ENCODE measurements at regions not wholly inside any gene's neighbourhood (a gene's known extent, or its start where the extent isn't known, plus 50 kb on each side); places are given as distances from the start of the nearest gene placed in this dataset.

DNA sequence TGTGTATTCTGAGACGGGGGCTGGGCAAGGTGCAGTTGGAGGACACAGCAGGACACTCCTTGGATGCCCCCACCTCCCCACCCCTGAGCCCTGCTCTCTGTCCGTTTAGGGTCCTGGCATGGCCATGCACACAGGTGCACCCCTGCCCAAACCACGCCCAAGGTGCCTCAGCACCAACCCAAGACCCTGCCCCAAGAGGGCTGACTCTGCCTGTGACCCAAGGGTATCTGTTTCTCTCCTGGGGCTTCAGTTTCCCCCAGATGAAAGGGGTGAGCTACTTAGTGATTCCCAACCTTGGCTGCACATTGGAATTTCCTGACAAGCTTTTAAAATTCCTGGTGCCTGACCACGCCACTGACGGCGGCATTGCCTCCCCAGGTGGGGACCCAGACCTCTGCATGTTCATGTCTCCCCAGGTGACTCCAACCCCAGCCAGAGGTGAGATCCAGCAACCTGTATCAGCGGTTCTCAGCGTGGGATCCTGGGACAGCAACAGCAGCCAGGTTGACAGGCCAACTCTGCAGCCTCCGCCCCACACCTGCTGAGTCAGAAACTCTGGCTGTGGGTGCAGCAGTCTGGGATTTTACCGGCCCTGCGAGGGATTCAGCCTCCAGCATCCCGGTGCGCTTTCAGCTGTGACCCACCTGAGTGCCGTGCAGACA is 483.4 kb downstream of the NPHP4 start:
- H3K27me3 ChIP-seq: peaks cover 0 to 61% (median 42%) of the 10 kb centered on the region in 7 donors
- no peak for TF ChIP-seq CTCF (IDR thresholded peaks at IDR 0.05)
- no peaks in the 10 kb centered on the region for H3K36me3 ChIP-seq
- no peak overlapping the region for H3K4me3 ChIP-seq
- no peak for DNase-seq
- H3K27ac ChIP-seq: no peak overlapping the region
- H3K9me3 ChIP-seq: no peaks in the 10 kb centered on the region
- 80 to 81% methylated on average over 14 of the region's 14 CpGs for WGBS, 2 donors
- no peaks in the 10 kb centered on the region for H3K4me1 ChIP-seq
- no peak for ATAC-seq
- intact Hi-C loops (cut with DNase I): loop anchor here in 1 of 10 donors (2.0 kb wide), 1 partner anchor 236 kb away; no protein-coding TSS in a partner anchor

- H3K27me3 ChIP-seq: peaks cover 0 to 60% (median 41%) of the 10 kb centered on the region in 7 donors
- intact Hi-C loops (cut with DNase I): no loop called here
- no peak overlapping the region for H3K4me3 ChIP-seq
- no peaks in the 10 kb centered on the region for H3K4me1 ChIP-seq
- ATAC-seq (no peak), DNase-seq (no peak)
- no peak overlapping the region for H3K27ac ChIP-seq
- WGBS, 2 donors: 59 to 69% methylated on average over 15 of the region's 15 CpGs
- H3K36me3 ChIP-seq: no peaks in the 10 kb centered on the region
- no peaks in the 10 kb centered on the region for H3K9me3 ChIP-seq
- no peak for TF ChIP-seq CTCF (IDR thresholded peaks at IDR 0.05)
Measured at GRCh38 chr1:5507340-5507739, 484.9 kb downstream of the NPHP4 start.

DNA sequence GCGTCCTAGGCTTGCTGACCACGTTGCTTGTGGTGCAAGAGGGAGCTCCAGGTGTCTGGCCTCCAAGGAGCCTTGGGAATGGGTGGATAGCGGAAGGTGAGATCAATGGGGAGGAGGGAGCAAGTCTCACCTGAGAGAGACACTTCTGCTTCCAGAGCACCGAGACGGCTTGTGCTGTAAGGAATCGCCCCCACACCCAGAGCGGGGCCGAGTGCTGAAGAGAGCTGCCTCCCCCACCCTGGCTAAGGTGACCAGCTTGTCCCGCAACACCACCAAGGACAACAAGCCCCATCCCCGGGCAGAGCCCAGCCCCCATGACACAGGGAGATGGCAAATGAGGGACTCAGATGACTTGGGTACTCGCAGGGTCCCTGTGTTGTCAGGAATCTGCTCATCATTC is 485.6 kb downstream of the NPHP4 start:
- no peak for TF ChIP-seq CTCF (IDR thresholded peaks at IDR 0.05)
- intact Hi-C loops (cut with DNase I): no loop called here
- Histone ChIP-seq H3K9me3 (no peaks in the 10 kb centered on the region), H3K4me3 (no peak overlapping the region), H3K27me3 (peaks cover 0 to 53% (median 41%) of the 10 kb centered on the region in 7 donors), H3K36me3 (no peaks in the 10 kb centered on the region), H3K27ac (no peak overlapping the region), H3K4me1 (no peaks in the 10 kb centered on the region)
- ATAC-seq: no peak
- no peak for DNase-seq
- 80 to 87% methylated on average over 11 of the region's 11 CpGs for WGBS, 2 donors

DNA sequence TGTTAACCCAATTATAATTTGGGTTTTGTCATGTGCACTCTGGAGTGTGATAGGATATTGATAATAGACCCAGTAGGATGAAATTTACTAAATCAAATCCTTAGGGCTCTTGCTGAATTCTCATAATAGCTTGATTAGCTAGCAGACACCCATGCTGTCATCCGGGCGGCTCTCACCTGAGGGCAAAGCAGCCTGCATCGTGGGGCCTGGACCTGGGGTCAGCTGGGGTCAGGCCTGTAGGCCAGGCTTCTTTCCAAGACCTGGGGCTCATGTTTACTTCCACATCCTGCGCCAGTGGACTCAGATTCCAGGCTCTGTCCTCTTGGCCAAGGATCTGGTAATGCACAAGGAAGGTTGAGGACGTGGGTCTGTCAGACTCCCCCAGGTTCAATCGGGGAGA is 486.3 kb downstream of the NPHP4 start:
- H3K9me3 ChIP-seq: no peaks in the 10 kb centered on the region
- TF ChIP-seq CTCF (IDR thresholded peaks at IDR 0.05): no peak
- no peaks in the 10 kb centered on the region for H3K4me1 ChIP-seq
- peaks cover 0 to 46% (median 37%) of the 10 kb centered on the region in 7 donors for H3K27me3 ChIP-seq
- ATAC-seq: no peak
- H3K36me3 ChIP-seq: no peaks in the 10 kb centered on the region
- H3K27ac ChIP-seq: no peak overlapping the region
- H3K4me3 ChIP-seq: no peak overlapping the region
- intact Hi-C loops (cut with DNase I): no loop called here
- 74 to 80% methylated on average over 6 of the region's 6 CpGs for WGBS, 2 donors
- no peak for DNase-seq

Data from heart right ventricle (tissue), 16 donors.